IMR-90 (cell line): ENCODE measurements at regions not wholly inside any gene's neighbourhood (a gene's known extent, or its start where the extent isn't known, plus 50 kb on each side); places are given as distances from the start of the nearest gene placed in this dataset.
A peak's percentile ranks its signal among the peaks of the same experiment; 100 is the strongest.

ENCODE experiments used
- ATAC-seq: fragments of 200-7000 bp; cut with Tn5 transposase; 2 replicates; pipeline ENCODE4 v1.9.1; 2020; ENCODE audit warnings: low read depth, mild to moderate bottlenecking, moderate library complexity
- BruUV-seq: library from RNA; stranded (reverse); fragments of 400-500 nt; replicated peaks from 2 replicates; lab custom pipeline; 2021; lab: Mats Ljungman, UMichigan
- CTCF ChIA-PET: fragments of 300-600 bp; formaldehyde crosslinking; extraction: SDS; loops from one replicate; lab custom pipeline; 2021; ENCODE audit warnings: antibody characterized with exemption; lab: Yijun Ruan, JAX
- POLR2A ChIA-PET: fragments of 300-600 bp; sonication (Branson Sonifier 250); formaldehyde crosslinking; loops from one replicate; lab custom pipeline; 2022; ENCODE audit warnings: antibody characterized with exemption; ENCODE audit not compliant: unreplicated experiment; lab: Charles Lee
- DNase-seq: peaks from one replicate; pipeline ENCODE4 v3.0.0; 2013
- H2AFZ ChIP-seq: replicated peaks from 2 replicates; pipeline ENCODE3; 2013; ENCODE audit warnings: low read length, mild to moderate bottlenecking; ENCODE audit not compliant: poor library complexity
- H2AK5ac ChIP-seq: 2 replicates; pipeline ENCODE4 v1.6.1; 2013; ENCODE audit warnings: low read depth, low read length, inconsistent platforms
- H2AK9ac ChIP-seq: replicated peaks from 2 replicates; pipeline ENCODE3; 2013; ENCODE audit warnings: mild to moderate bottlenecking, low read depth, low read length, moderate library complexity; ENCODE audit not compliant: poor library complexity
- H2BK120ac ChIP-seq: 2 replicates; pipeline ENCODE4 v1.6.1; 2013; ENCODE audit warnings: low read depth, low read length, inconsistent platforms
- H2BK15ac ChIP-seq: 3 replicates; pipeline ENCODE4 v1.6.1; 2013; ENCODE audit warnings: low read depth, low read length, inconsistent platforms
- H2BK20ac ChIP-seq: 2 replicates; pipeline ENCODE4 v1.6.1; 2013; ENCODE audit warnings: low read depth, mild to moderate bottlenecking, inconsistent platforms, low read length, moderate library complexity
- H2BK5ac ChIP-seq: 2 replicates; pipeline ENCODE4 v1.6.1; 2013; ENCODE audit warnings: mild to moderate bottlenecking, low read depth, low read length, inconsistent platforms; ENCODE audit not compliant: poor library complexity, severe bottlenecking
- H3K14ac ChIP-seq: replicated peaks from 2 replicates; pipeline ENCODE4 v1.6.1; 2013; ENCODE audit warnings: low read depth, low read length, inconsistent platforms
- H3K18ac ChIP-seq: 2 replicates; pipeline ENCODE4 v1.6.1; 2013; ENCODE audit warnings: low read depth, low read length, control low read depth
- H3K23ac ChIP-seq: 2 replicates; pipeline ENCODE4 v1.6.1; 2013; ENCODE audit warnings: low read depth, low read length, inconsistent platforms
- H3K27ac ChIP-seq: 2 replicates; pipeline ENCODE4 v1.5.1; 2013; ENCODE audit warnings: mild to moderate bottlenecking, control low read depth, low read length; ENCODE audit not compliant: insufficient read depth
- H3K27me3 ChIP-seq: 2 replicates; pipeline ENCODE4 v1.6.1; 2013; ENCODE audit warnings: low read length; ENCODE audit not compliant: control insufficient read depth, insufficient read depth
- H3K36me3 ChIP-seq: 2 replicates; pipeline ENCODE4 v1.6.1; 2013; ENCODE audit warnings: low read length, mixed read lengths; ENCODE audit not compliant: control insufficient read depth, insufficient read depth
- H3K4ac ChIP-seq: 2 replicates; pipeline ENCODE4 v1.6.1; 2013; ENCODE audit warnings: low read depth, low read length, inconsistent platforms
- H3K4me1 ChIP-seq: 2 replicates; pipeline ENCODE4 v1.6.1; 2013; ENCODE audit warnings: low read length, mixed read lengths; ENCODE audit not compliant: control insufficient read depth, insufficient read depth
- H3K4me2 ChIP-seq: 2 replicates; pipeline ENCODE4 v1.6.1; 2013; ENCODE audit warnings: low read depth, mild to moderate bottlenecking, control low read depth, low read length, moderate library complexity
- H3K4me3 ChIP-seq: 2 replicates; pipeline ENCODE4 v1.5.1; 2013; ENCODE audit warnings: low read depth, mild to moderate bottlenecking, control low read depth, low read length, moderate library complexity; ENCODE audit not compliant: insufficient read depth
- H3K56ac ChIP-seq: 2 replicates; pipeline ENCODE4 v1.6.1; 2013; ENCODE audit warnings: low read length, inconsistent platforms; ENCODE audit not compliant: insufficient read depth; ENCODE audit errors: extremely low read depth
- H3K79me1 ChIP-seq, 2 experiments: 2 replicates each; pipeline ENCODE4 v1.6.1; 2013; ENCODE audit warnings: low read length in 2 of 2, inconsistent platforms in 1 of 2, low read depth in 1 of 2
- H3K9ac ChIP-seq: 2 replicates; pipeline ENCODE4 v1.6.1; 2013; ENCODE audit warnings: low read depth, low read length, control low read depth
- H3K9me1 ChIP-seq: 2 replicates; pipeline ENCODE4 v1.6.1; 2013; ENCODE audit warnings: low read length, inconsistent platforms; ENCODE audit not compliant: insufficient read depth
- H3K9me3 ChIP-seq: 2 replicates; pipeline ENCODE4 v1.6.1; 2013; ENCODE audit warnings: low read length; ENCODE audit not compliant: control insufficient read depth, insufficient read depth
- H4K20me1 ChIP-seq: 2 replicates; pipeline ENCODE4 v1.6.1; 2013; ENCODE audit warnings: low read length, inconsistent platforms; ENCODE audit not compliant: insufficient read depth
- H4K5ac ChIP-seq: 2 replicates; pipeline ENCODE4 v1.6.1; 2013; ENCODE audit warnings: mild to moderate bottlenecking, low read depth, low read length, control low read depth
- H4K8ac ChIP-seq, 2 experiments: 2 replicates each; pipeline ENCODE4 v1.6.1; 2013; ENCODE audit warnings: low read depth in 2 of 2, low read length in 2 of 2, control low read depth in 1 of 2, inconsistent platforms in 1 of 2
- H4K91ac ChIP-seq: 2 replicates; pipeline ENCODE4 v1.6.1; 2013; ENCODE audit warnings: low read depth, low read length, inconsistent platforms; ENCODE audit not compliant: insufficient read depth
- BHLHE40 ChIP-seq: fragments of 150-350 bp; IDR thresholded peaks from 2 replicates; pipeline ENCODE4 v1.6.1; 2016; ENCODE audit warnings: mild to moderate bottlenecking, low read depth, low read length
- CEBPB ChIP-seq: IDR thresholded peaks from 2 replicates; pipeline ENCODE4 v1.6.1; 2012; ENCODE audit warnings: low read depth, low read length, improper control_type of control experiment
- CHD1 ChIP-seq: IDR thresholded peaks from 2 replicates; pipeline ENCODE4 v1.6.1; 2012; ENCODE audit warnings: low read depth, low read length, improper control_type of control experiment
- CTCF ChIP-seq: conservative IDR thresholded peaks from 2 replicates; pipeline ENCODE4 v1.5.1; 2012; ENCODE audit warnings: mild to moderate bottlenecking, low read depth, low read length, improper control_type of control experiment
- ELK1 ChIP-seq: fragments of 150-350 bp; IDR thresholded peaks from 2 replicates; pipeline ENCODE4 v1.6.1; 2016; ENCODE audit warnings: low read depth, mild to moderate bottlenecking, low read length, moderate library complexity, borderline replicate concordance
- FOS ChIP-seq: fragments of 150-350 bp; IDR thresholded peaks from 2 replicates; pipeline ENCODE4 v1.6.1; 2016; ENCODE audit warnings: low read depth, low read length
- MAFK ChIP-seq: IDR thresholded peaks from 2 replicates; pipeline ENCODE4 v1.6.1; 2012; ENCODE audit warnings: low read depth, low read length, improper control_type of control experiment
- MAZ ChIP-seq: IDR thresholded peaks from 2 replicates; pipeline ENCODE4 v1.6.1; 2012; ENCODE audit warnings: low read depth, mild to moderate bottlenecking, low read length, improper control_type of control experiment, moderate library complexity, borderline replicate concordance
- MXI1 ChIP-seq: IDR thresholded peaks from 2 replicates; pipeline ENCODE4 v1.6.1; 2012; ENCODE audit warnings: low read depth, mild to moderate bottlenecking, low read length, moderate library complexity, borderline replicate concordance
- NFE2L2 ChIP-seq: fragments of 150-350 bp; IDR thresholded peaks from 2 replicates; pipeline ENCODE4 v1.6.1; 2016; ENCODE audit warnings: low read depth, mild to moderate bottlenecking, low read length
- POLR2A ChIP-seq: IDR thresholded peaks from 2 replicates; pipeline ENCODE4 v1.6.1; 2012; ENCODE audit warnings: mild to moderate bottlenecking, low read depth, low read length
- RAD21 ChIP-seq: IDR thresholded peaks from 2 replicates; pipeline ENCODE4 v1.6.1; 2012; ENCODE audit warnings: low read length, improper control_type of control experiment
- RCOR1 ChIP-seq: IDR thresholded peaks from 2 replicates; pipeline ENCODE4 v1.6.1; 2012; ENCODE audit warnings: mild to moderate bottlenecking, low read length, improper control_type of control experiment; ENCODE audit not compliant: insufficient replicate concordance
- RFX5 ChIP-seq: IDR thresholded peaks from 2 replicates; pipeline ENCODE4 v1.8.0; 2012; ENCODE audit warnings: low read depth, mild to moderate bottlenecking, low read length, moderate library complexity
- SMC3 ChIP-seq: fragments of 150-350 bp; IDR thresholded peaks from 2 replicates; pipeline ENCODE4 v1.6.1; 2016; ENCODE audit warnings: low read depth, mild to moderate bottlenecking, antibody characterized with exemption, low read length, moderate library complexity
- USF2 ChIP-seq: fragments of 150-350 bp; IDR thresholded peaks from 2 replicates; pipeline ENCODE4 v1.6.1; 2017; ENCODE audit warnings: mild to moderate bottlenecking, antibody characterized with exemption, low read length, low read depth
- WGBS, 2 experiments: methylation state at CpG; one replicate each; pipeline versions ENCODE4 v1.1.5 to v1.1.7; 2013; ENCODE audit warnings: missing lambda C conversion rate in 2 of 2; ENCODE audit not compliant: insufficient read length in 1 of 2; ENCODE audit errors: extremely low coverage in 2 of 2; 5-methylcytosine and 5-hydroxymethylcytosine counted together
- dilution Hi-C: fragments of 300-500 bp; cut with HindIII; formaldehyde crosslinking; loops from one replicate; pipeline ENCODE4 v1.14.3; 2018; ENCODE audit warnings: low sequenced_read_pairs; ENCODE audit not compliant: unreplicated experiment
- in situ Hi-C: fragments of 300-500 bp; cut with MboI; formaldehyde crosslinking; loops from 3 replicates; pipeline ENCODE4 v1.14.3; 2019; ENCODE audit warnings: low sequenced_read_pairs, inconsistent platforms, mixed read lengths
- intact Hi-C: fragments of 100-400 bp; cut with micrococcal nuclease; formaldehyde crosslinking; loops from 2 replicates; pipeline ENCODE4 v1.10.0; 2022

GRCh38 chr1:234687011-234687410 is 77.0 kb upstream of the IRF2BP2 start:
- BruUV-seq: no TSS peak
- TF ChIP-seq USF2 (no peak), CHD1 (no peak), NFE2L2 (no peak), RAD21 (no peak), BHLHE40 (no peak), ELK1 (no peak), SMC3 (no peak), CTCF (no peak), CEBPB (no peak), RFX5 (no peak), MXI1 (no peak), RCOR1 (no peak), MAFK (no peak), FOS (no peak), POLR2A (no peak), MAZ (no peak)
- H3K36me3 ChIP-seq: no peaks in the 10 kb centered on the region
- H2BK5ac ChIP-seq: no peak overlapping the region
- H4K20me1 ChIP-seq: no peaks in the 10 kb centered on the region
- H3K23ac ChIP-seq: no peak overlapping the region
- H2BK15ac ChIP-seq: no peak overlapping the region
- intact Hi-C loops: no loop called here
- no peak overlapping the region for H3K4me2 ChIP-seq
- H3K9ac ChIP-seq: no peak overlapping the region
- no peak overlapping the region for H2AK9ac ChIP-seq
- ChIA-PET POLR2A (no interaction called here), CTCF (no interaction called here)
- H4K5ac ChIP-seq: no peak overlapping the region
- no CpG with 5 or more reads among the region's 2 CpGs for WGBS, 2 experiments
- H3K4ac ChIP-seq: no peak overlapping the region
- H2AK5ac ChIP-seq: no peak overlapping the region
- DNase-seq (peak; percentile 31), ATAC-seq (no peak)
- H3K27ac ChIP-seq: no peak overlapping the region
- no peak overlapping the region for H3K56ac ChIP-seq
- H3K9me3 ChIP-seq: no peaks in the 10 kb centered on the region
- H2BK120ac ChIP-seq: no peak overlapping the region
- H3K79me1 ChIP-seq: no peaks in the 10 kb centered on the region
- dilution Hi-C loops: no loop called here
- no peak overlapping the region for H2AFZ ChIP-seq
- H4K91ac ChIP-seq: no peak overlapping the region
- no peak overlapping the region for H3K18ac ChIP-seq
- H4K8ac ChIP-seq: no peak overlapping the region
- no peak overlapping the region for H2BK20ac ChIP-seq
- in situ Hi-C loops: no loop called here
- no peak overlapping the region for H3K4me3 ChIP-seq
- no peaks in the 10 kb centered on the region for H3K27me3 ChIP-seq
- H3K14ac ChIP-seq: no peak overlapping the region
- 0 out of 2 replicates have a peak, but pooled peaks cover 3% of the 10 kb centered on the region for H3K9me1 ChIP-seq
- H3K4me1 ChIP-seq: peaks cover 2% of the 10 kb centered on the region; the same call in 1 of the 2 replicates
